Dendritic cell treated with granulocyte-macrophage colony-stimulating factor and Interleukin-4, amounts not matched to agents 40 ng/mL and 50 ng/mL, for 4 days (primary cell): ENCODE measurements at regions not wholly inside any gene's neighbourhood (a gene's known extent, or its start where the extent isn't known, plus 50 kb on each side); places are given as distances from the start of the nearest gene placed in this dataset.
"Not testable (repeated sequence)": the region's sequence is repeated elsewhere in the genome, so short reads cannot be mapped to it uniquely, and the experiment has no call there.

Experiments
- H3K27ac Mint-ChIP-seq: one replicate; pipeline ENCODE4 v1.8.0; 2022; ENCODE audit warnings: mild to moderate bottlenecking, mixed read lengths
- H3K27me3 Mint-ChIP-seq: one replicate; pipeline ENCODE4 v1.8.0; 2022; ENCODE audit warnings: mild to moderate bottlenecking, mixed read lengths
- H3K36me3 Mint-ChIP-seq: one replicate; pipeline ENCODE4 v1.8.0; 2022; ENCODE audit warnings: low read depth, mixed read lengths
- H3K4me1 Mint-ChIP-seq: one replicate; pipeline ENCODE4 v1.8.0; 2022; ENCODE audit warnings: low read depth, mixed read lengths
- H3K4me3 Mint-ChIP-seq: one replicate; pipeline ENCODE4 v1.8.0; 2022; ENCODE audit warnings: mild to moderate bottlenecking, moderate library complexity, mixed read lengths
- H3K9me3 Mint-ChIP-seq: one replicate; pipeline ENCODE4 v1.8.0; 2022; ENCODE audit warnings: mixed read lengths
- intact Hi-C: fragments of 100-400 bp; cut with micrococcal nuclease; formaldehyde crosslinking; loops from one replicate; pipeline ENCODE4 v1.15.0; 2022

GRCh38 chr6:144977250-144977864, 692.2 kb downstream of the UTRN start:
- H3K27ac Mint-ChIP-seq, H3K9me3 Mint-ChIP-seq, intact Hi-C loops, H3K27me3 Mint-ChIP-seq, H3K4me1 Mint-ChIP-seq, H3K36me3 Mint-ChIP-seq, H3K4me3 Mint-ChIP-seq: not testable (repeated sequence)

GRCh38 chr6:144978208-144978607, 693.1 kb downstream of the UTRN start:
- intact Hi-C loops = no loop called here
- H3K4me3 Mint-ChIP-seq = no peak overlapping the region
- H3K27me3 Mint-ChIP-seq = no peaks in the 10 kb centered on the region
- no peaks in the 10 kb centered on the region for H3K4me1 Mint-ChIP-seq
- H3K9me3 Mint-ChIP-seq = no peaks in the 10 kb centered on the region
- no peaks in the 10 kb centered on the region for H3K36me3 Mint-ChIP-seq
- no peak overlapping the region for H3K27ac Mint-ChIP-seq

GRCh38 chr6:144986271-144986670, 701.1 kb downstream of the UTRN start:
- intact Hi-C loops = no loop called here
- no peak overlapping the region for H3K27ac Mint-ChIP-seq
- no peaks in the 10 kb centered on the region for H3K36me3 Mint-ChIP-seq
- H3K4me3 Mint-ChIP-seq = no peak overlapping the region
- peaks cover 5% of the 10 kb centered on the region for H3K4me1 Mint-ChIP-seq
- H3K27me3 Mint-ChIP-seq = no peaks in the 10 kb centered on the region
- peaks cover 15% of the 10 kb centered on the region for H3K9me3 Mint-ChIP-seq

GRCh38 chr6:144989319-144990107, 704.4 kb downstream of the UTRN start:
- no peaks in the 10 kb centered on the region for H3K36me3 Mint-ChIP-seq
- peaks cover 5% of the 10 kb centered on the region for H3K4me1 Mint-ChIP-seq
- intact Hi-C loops = no loop called here
- no peaks in the 10 kb centered on the region for H3K27me3 Mint-ChIP-seq
- H3K27ac Mint-ChIP-seq = no peak overlapping the region
- peaks cover 15% of the 10 kb centered on the region for H3K9me3 Mint-ChIP-seq
- H3K4me3 Mint-ChIP-seq = no peak overlapping the region

- H3K36me3 Mint-ChIP-seq = no peaks in the 10 kb centered on the region
- peaks cover 6% of the 10 kb centered on the region for H3K9me3 Mint-ChIP-seq
- intact Hi-C loops = no loop called here
- no peaks in the 10 kb centered on the region for H3K27me3 Mint-ChIP-seq
- H3K4me3 Mint-ChIP-seq = no peak overlapping the region
- H3K27ac Mint-ChIP-seq = no peak overlapping the region
- peaks cover 5% of the 10 kb centered on the region for H3K4me1 Mint-ChIP-seq
Measured at GRCh38 chr6:144990784-144991183, 705.6 kb downstream of the UTRN start.

- Mint-ChIP-seq H3K27ac (no peak overlapping the region), H3K9me3 (no peaks in the 10 kb centered on the region), H3K27me3 (no peaks in the 10 kb centered on the region), H3K4me1 (peaks cover 5% of the 10 kb centered on the region), H3K4me3 (no peak overlapping the region), H3K36me3 (no peaks in the 10 kb centered on the region)
- intact Hi-C loops = no loop called here
Measured at GRCh38 chr6:144993870-144994269, 708.7 kb downstream of the UTRN start.

GRCh38 chr6:144997996-144998395, 712.9 kb downstream of the UTRN start:
- H3K4me1 Mint-ChIP-seq = no peaks in the 10 kb centered on the region
- H3K36me3 Mint-ChIP-seq = no peaks in the 10 kb centered on the region
- intact Hi-C loops = no loop called here
- H3K9me3 Mint-ChIP-seq = no peaks in the 10 kb centered on the region
- H3K27ac Mint-ChIP-seq = no peak overlapping the region
- no peak overlapping the region for H3K4me3 Mint-ChIP-seq
- no peaks in the 10 kb centered on the region for H3K27me3 Mint-ChIP-seq

GRCh38 chr6:144999127-144999526, 714.0 kb downstream of the UTRN start:
- H3K36me3 Mint-ChIP-seq = no peaks in the 10 kb centered on the region
- no peak overlapping the region for H3K4me3 Mint-ChIP-seq
- intact Hi-C loops = no loop called here
- H3K9me3 Mint-ChIP-seq = no peaks in the 10 kb centered on the region
- no peaks in the 10 kb centered on the region for H3K27me3 Mint-ChIP-seq
- no peak overlapping the region for H3K27ac Mint-ChIP-seq
- H3K4me1 Mint-ChIP-seq = no peaks in the 10 kb centered on the region

- H3K4me1 Mint-ChIP-seq = no peaks in the 10 kb centered on the region
- intact Hi-C loops = no loop called here
- H3K4me3 Mint-ChIP-seq = no peak overlapping the region
- no peaks in the 10 kb centered on the region for H3K9me3 Mint-ChIP-seq
- no peaks in the 10 kb centered on the region for H3K27me3 Mint-ChIP-seq
- no peaks in the 10 kb centered on the region for H3K36me3 Mint-ChIP-seq
- H3K27ac Mint-ChIP-seq = no peak overlapping the region
Measured at GRCh38 chr6:145003145-145003544, 718.0 kb downstream of the UTRN start.

- Mint-ChIP-seq H3K27ac (no peak overlapping the region), H3K4me3 (no peak overlapping the region), H3K36me3 (no peaks in the 10 kb centered on the region), H3K4me1 (no peaks in the 10 kb centered on the region), H3K27me3 (no peaks in the 10 kb centered on the region), H3K9me3 (no peaks in the 10 kb centered on the region)
- intact Hi-C loops = no loop called here
Measured at GRCh38 chr6:145006914-145007313, 721.8 kb downstream of the UTRN start.

GRCh38 chr6:145008715-145009114, 723.6 kb downstream of the UTRN start:
- Mint-ChIP-seq H3K36me3 (no peaks in the 10 kb centered on the region), H3K27me3 (no peaks in the 10 kb centered on the region), H3K4me3 (no peak overlapping the region), H3K9me3 (no peaks in the 10 kb centered on the region), H3K27ac (no peak overlapping the region), H3K4me1 (peaks cover 5% of the 10 kb centered on the region)
- intact Hi-C loops = no loop called here

- Mint-ChIP-seq H3K36me3 (no peaks in the 10 kb centered on the region), H3K27ac (no peak overlapping the region), H3K4me1 (peaks cover 7% of the 10 kb centered on the region), H3K27me3 (no peaks in the 10 kb centered on the region), H3K9me3 (no peaks in the 10 kb centered on the region), H3K4me3 (no peak overlapping the region)
- intact Hi-C loops = no loop called here
Measured at GRCh38 chr6:145009711-145010110, 724.6 kb downstream of the UTRN start.

GRCh38 chr6:145012039-145012662, 723.2 kb downstream of the EPM2A start:
- Mint-ChIP-seq H3K4me3 (no peak overlapping the region), H3K27ac (no peak overlapping the region), H3K9me3 (no peaks in the 10 kb centered on the region), H3K27me3 (no peaks in the 10 kb centered on the region), H3K36me3 (no peaks in the 10 kb centered on the region), H3K4me1 (peaks cover 21% of the 10 kb centered on the region)
- intact Hi-C loops = no loop called here

GRCh38 chr6:145015739-145016558, 719.4 kb downstream of the EPM2A start:
- H3K4me1 Mint-ChIP-seq = peaks cover 26% of the 10 kb centered on the region
- H3K4me3 Mint-ChIP-seq = no peak overlapping the region
- no peaks in the 10 kb centered on the region for H3K9me3 Mint-ChIP-seq
- no peaks in the 10 kb centered on the region for H3K27me3 Mint-ChIP-seq
- no peaks in the 10 kb centered on the region for H3K36me3 Mint-ChIP-seq
- intact Hi-C loops = no loop called here
- no peak overlapping the region for H3K27ac Mint-ChIP-seq
